ENCODE measurements at regions not wholly inside any gene's neighbourhood (a gene's known extent, or its start where the extent isn't known, plus 50 kb on each side); places are given as distances from the start of the nearest gene placed in this dataset.

DNA sequence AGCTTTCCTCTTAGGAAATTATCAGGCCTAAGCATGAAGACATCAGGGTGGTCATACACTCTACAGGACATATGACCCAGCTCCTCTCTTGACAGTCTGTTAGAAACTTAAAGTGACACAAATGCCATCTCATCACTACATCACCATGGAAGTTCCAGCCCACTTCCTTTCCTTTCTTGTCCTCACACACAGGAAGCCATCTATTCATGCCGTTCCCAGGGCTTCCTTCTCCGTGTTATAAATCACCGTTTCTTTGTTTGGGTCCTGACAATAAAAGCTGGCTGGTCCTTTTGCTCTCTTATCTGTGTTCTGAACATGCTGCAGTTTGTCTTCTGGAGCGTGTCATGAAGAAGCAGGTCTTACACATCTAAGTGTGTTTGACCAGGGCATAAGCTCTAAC, 692.1 kb upstream of the CELF4 start (continued):
- TF ChIP-seq CHD7 (IDR thresholded peaks at IDR 0.05; ENCODE audit: insufficient replicate concordance, low read length) (no peak), SP2 (IDR thresholded peaks at IDR 0.05; ENCODE audit: low read length) (no peak), POU5F1 (IDR thresholded peaks at IDR 0.05; ENCODE audit: low read depth, low read length) (no peak), MAFK (IDR thresholded peaks at IDR 0.05; ENCODE audit: low read depth, low read length) (no peak), RBBP5 (IDR thresholded peaks at IDR 0.05; ENCODE audit: borderline replicate concordance, low read depth, low read length) (no peak)
- TF ChIP-seq, protein P1, sequence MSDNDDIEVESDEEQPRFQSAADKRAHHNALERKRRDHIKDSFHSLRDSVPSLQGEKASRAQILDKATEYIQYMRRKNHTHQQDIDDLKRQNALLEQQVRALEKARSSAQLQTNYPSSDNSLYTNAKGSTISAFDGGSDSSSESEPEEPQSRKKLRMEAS (IDR thresholded peaks at IDR 0.05): no peak

Data from H1 (cell line).